Islet precursor cell (in vitro differentiated cells): ENCODE measurements at regions not wholly inside any gene's neighbourhood (a gene's known extent, or its start where the extent isn't known, plus 50 kb on each side); places are given as distances from the start of the nearest gene placed in this dataset.
"Not testable (repeated sequence)": the region's sequence is repeated elsewhere in the genome, so short reads cannot be mapped to it uniquely, and the experiment has no call there.

Source experiments
- DNase-seq: peaks from one replicate; pipeline ENCODE4 v3.0.0-alpha.2; 2018

DNA sequence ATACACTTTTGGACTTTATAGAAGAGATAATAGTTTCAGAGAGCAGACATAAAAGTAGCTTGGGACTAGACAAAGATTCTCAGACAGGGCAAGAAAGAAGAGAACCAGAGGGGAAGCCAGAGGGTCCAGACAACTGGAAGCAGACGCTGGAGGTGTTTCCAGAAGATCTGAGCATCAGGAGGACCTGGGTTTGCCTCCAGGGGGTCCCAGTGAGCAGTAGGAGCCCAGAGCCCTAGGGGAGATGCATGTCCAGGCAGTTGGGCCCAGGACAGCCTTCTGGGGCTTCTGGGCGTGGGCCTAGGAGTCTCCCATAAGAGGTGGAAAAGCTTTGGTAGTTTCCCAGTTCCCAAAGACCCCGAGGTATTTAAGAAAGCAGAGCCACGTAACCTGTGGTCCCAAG is 251.2 kb upstream of the ID2 start:
- no peak for DNase-seq

DNA sequence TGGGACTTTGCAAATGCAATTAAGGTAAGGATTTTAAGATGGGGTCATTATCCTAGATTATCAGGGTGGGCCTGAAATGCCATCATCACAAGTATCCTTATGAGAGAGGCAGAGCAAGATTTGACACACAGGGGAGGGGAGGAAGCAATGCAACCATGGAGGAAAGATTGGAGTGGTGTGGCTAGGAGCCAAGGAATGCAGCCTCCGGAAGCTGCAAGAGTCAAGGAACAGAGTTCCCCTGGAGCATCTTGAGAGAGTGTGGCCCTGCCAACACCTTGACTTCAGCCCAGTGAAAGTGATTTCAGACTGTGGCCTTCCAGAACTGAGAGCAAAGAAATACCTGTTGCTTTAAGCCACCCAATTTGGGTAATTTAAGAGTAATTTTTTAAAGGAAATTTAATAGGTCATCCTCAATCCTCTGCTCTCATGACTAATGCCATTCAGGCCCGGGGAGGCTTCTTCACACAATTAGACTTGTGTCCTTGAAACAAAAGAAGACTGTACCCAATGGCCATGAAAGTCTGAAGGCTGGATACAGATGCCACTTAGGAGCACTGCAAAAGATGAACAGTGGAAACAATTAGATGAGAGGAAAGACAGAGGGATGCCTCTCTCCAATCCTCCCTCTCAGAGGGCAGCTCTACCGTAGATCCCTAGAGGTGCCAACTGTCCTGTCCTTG is 250.3 kb upstream of the ID2 start:
- DNase-seq: no peak

DNA sequence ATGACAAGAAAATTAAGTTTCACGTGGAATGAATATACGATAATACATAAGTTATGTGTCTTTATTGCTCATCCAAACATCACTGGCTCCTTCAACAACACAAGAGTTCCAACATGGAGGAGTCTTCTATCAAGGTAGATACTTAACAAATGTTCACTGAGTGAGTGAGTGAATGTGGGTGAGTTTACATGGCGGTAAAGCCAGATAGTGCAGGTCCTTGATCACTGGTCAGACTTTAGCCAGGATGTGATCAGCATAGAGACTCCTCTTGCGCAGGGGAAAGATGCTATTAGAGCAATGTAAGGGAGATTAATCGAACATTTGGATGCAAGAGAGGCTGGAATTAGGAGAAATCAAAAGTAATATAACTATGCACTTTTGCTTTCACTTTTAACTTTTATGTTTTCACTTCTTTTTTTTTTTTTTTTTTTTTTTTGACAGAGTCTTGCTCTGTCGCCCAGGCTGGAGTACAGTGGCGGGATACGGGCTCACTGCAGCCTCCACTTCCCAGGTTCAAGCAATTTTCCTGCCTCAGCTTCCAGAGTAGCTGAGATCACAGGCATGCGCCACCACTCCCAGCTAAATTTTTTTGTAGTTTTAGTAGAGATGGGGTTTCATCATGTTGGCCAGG is 249.0 kb upstream of the ID2 start:
- no peak for DNase-seq

DNA sequence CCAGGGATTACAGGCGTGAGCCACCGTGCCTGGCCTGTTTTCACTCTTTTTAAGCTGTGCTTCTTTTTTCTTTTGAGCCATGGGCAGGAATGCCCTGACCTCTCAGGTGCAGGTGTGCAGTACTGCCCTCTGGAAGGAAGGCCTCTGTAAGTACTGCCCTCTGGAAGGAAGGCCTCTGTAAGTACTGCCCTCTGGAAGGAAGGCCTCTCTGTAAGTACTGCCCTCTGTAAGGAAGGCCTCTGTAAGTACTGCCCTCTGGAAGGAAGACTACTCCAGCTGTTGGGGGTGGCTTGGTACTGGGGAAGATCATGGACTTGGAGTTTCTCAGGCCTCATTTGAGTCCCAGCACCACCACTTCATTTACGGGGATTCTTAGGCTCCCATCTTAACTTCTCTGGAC is 248.5 kb upstream of the ID2 start:
- DNase-seq: no peak

DNA sequence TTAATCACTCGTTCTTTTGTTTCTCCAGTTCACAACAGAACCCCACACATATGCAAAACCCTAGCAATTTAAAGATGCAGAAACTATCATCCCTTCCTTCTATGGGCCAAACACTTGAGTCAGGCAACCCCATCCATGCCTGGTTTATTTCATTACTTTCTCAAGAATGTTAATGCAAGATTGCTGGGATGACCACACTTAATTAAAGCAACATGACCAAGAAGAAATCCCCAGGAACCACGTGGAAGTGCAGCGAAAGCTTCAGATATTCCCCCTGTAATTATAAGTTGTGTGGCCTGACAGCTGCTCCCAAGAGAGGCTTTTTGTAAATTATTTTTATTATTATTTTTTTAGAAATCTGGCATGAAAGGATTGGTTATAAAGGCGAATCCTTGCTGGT is 246.2 kb upstream of the ID2 start:
- no peak for DNase-seq

DNA sequence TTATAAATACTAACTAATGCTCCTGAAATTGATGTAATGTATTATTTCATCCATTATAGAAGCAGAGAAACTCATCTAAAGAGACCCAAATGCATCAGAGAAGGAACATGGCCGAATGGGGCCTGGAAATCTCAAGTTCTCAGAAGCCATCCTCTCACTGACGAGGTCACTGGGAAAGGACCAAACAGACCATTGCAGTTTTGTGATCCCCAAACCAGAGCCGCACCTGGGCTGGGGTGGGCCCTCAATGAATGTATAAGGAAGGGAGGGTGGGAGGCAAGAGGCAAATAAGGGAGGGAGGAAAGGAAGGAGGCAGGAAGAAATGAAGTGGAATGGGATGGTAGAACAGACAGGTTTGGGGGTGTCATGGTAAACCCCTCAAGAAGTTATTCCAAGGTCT is 245.3 kb upstream of the ID2 start:
- DNase-seq: peak; percentile 23

DNA sequence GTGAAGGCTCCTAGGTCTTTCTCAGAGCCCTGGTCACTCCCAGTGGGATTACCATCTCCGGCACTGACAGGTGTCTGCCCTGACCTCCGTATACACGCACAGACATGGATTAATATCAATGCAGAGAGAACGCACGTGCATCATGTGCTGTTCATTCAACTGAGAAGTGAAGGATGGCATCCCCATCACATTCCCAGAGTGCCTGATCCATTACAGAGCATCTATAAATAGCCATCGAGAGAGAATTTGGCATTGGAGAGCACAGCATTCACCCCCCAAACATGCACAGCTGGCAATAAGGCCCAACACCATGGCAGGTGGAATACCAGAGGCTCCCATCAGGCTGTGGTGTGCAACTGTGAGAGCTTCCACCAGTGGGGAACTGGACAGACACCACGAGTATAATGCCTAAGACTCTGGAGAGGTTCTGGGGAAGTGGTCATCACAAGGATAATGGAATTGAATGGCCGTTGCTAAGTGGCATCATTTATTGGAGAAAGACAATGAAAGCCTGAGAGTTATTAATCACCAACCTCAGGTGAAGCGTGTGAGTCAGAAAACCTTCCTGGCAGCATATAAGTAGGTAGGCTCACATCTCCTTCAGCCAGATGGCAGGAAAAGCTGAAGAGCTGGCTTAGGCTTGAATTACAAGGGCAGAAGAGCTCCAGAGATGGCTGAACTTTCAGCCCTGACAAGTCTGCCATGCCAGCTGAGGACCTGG is 244.5 kb upstream of the ID2 start:
- peak; percentile 32 for DNase-seq

DNA sequence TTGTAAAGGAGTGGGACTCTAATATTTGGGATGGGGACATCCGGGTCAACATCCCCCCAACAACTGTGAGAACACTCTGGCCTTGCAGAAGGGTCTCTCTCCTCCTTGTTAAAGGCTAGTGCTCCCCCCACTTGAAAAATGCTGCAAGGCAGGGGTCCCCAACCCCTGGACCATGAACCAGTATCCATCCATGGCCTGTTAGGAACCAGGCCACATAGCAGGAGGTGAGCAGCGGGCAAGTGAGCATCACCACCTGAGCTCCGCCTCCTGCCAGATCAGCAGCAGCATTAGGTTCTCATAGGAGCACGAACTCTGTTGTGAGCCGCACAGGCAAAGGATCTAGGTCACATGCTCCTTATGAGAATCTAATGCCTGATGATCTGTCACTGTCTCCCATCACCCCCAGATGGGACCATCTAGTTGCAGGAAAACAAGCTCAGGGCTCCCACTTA is 243.9 kb upstream of the ID2 start:
- peak; percentile 20 for DNase-seq

DNA sequence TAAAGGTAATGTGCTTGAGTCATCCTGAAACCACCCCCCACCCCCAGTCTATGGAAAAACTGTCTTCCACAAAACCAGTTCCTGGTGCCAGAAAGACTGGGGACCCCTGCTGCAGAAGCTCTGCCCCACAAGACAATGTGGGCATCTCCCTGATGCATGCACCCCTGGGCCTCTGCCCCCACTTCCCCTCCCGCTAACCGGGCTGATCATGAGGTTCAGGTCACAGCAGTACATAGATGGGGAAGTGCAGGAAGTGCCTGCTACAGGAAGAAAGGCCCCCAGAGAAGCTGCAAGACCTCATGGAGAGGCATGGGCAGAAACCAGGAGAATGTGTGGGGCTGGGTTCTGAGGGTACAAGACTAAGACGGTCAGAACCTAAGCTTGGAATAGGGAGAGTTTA is 243.4 kb upstream of the ID2 start:
- DNase-seq: no peak

DNA sequence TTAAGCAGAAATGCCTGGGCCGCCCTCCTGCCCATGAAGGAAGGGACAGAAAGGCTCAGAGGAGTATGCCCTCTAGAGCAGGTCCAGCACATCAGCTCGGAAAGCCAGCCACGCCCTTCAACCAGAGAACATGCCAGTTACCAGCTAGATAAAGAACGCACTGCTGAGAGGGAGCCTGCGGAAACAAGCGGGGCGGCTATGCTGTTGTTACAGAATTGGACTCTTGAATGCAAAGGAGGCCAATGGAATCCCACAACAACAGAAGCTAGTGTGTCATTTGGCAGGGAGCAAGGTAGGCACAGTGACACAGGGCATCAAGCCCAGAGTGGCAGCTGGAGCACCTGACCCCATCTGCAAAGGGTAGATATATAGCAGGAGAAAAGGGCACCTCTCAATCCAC is 242.9 kb upstream of the ID2 start:
- peak; percentile 18 for DNase-seq

DNA sequence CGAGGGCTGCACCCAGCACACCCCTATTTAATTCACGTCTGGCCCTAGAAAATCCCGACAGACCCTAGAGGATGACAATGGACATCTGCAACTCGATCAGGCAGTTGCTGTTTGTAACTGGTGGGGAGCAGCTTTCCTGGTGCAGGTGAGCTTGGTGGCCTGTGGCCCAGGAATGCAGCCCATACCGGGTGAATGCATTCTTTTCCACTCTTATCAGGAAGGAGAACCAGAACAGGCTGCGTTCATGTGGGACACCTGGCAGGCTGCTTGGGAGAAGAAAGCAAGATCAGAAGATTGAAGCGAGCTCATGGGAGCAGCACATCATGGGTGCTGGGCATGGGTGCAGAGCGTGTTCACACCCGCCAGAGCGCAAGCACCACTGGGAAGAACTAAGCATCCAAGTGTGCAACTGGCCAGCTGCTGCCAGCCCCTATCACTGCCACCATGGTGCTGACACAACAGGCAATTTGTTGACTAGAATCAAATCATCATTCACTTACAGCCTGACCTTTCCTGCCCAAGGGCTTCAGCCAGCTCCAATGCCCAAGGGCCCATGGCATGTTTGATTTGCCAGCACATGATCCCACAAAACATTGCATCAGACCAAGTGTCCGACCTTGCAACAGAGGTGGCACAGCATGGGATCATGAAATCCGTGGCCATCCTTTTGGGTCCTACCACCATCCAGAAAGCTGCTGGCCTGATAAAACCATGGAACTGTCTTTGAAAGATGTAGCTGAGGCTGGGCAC is 241.7 kb upstream of the ID2 start:
- DNase-seq: peak; percentile 63

DNA sequence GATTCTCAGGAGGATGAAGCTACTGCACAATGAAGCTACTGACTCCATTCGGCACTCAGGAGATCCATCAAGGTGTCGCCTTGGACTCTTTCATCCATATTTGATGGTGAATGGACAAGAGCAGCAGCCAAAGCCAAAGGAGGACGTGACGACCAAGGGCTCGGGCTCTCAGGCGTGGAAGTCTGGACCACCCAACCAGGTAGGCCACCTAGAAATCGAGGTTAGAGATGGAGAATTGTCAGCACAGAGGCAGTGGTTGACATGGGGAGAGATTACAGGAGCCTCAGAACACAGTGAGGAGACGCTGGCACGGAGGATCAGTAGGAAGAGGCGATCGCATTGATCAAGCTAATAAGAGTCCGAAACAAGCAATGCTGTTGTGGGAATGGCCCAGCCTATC is 240.5 kb upstream of the ID2 start:
- peak; percentile 27 for DNase-seq

DNA sequence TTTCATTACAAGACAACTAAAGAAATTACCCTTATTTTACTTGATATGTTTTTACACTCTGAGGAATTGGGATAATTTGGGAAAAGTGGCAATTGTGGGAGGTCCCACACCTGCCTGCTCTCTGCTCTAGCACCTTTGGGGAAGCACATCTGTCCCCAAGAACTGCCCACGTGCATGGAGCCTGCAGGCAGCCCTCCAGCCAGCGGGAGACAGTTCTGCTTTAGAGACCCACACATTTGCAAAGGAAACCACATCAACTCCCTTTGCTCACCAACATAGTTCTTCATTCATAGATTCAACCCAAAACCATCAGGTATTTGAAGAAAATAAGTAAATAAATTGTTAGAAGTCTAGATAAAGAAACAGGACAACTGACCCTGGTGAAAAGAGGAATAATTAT is 239.9 kb upstream of the ID2 start:
- DNase-seq: peak; percentile 17

DNA sequence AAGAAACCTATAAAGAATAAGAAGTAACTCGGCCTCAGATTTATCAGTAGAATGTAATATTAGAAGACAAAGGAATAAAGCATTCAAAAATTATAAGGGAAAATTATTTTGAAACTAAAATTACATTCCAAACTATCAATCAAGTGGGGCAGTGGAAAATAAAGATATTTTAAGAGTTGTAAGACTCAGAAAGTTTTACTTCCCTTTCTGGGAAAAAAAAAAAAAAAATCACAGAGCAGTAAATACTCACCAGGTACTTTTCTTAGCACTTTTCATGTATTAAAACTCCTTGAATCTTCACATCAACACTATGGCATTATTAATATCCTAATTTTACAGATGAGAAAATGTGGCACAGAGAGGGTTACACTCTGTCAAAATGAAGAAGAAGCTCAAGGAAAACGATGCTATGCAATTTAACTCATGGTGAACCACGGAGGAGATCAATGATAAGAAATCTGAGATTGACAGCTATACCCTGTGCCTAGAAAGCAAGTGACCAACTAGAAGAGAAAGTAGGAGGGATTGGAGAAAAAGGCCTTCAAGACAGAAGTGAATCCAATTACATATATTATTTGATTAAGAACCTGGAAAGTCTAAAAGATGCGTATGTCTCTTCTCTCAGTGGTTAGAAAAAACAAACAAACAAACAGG is 238.9 kb upstream of the ID2 start:
- DNase-seq: no peak

DNA sequence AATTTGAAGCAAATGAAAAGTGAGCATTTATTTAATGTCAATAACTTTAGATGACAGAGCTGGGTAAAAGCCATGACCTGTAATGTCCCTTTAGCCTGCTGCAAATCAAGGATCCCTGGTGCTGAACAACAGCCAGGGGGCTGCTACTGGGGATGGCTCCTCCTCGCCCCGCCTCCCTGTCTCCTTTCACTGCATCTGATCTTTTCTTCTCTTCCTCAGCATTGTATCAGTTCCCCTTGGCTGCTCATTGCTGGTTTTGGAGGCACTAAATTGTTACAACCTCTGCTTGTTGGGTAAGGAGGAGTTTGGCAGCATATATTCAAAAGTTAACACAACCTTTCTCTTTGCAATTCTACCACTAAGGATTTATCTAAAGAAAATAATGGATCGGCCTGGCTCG is 236.3 kb upstream of the ID2 start:
- peak; percentile 35 for DNase-seq

DNA sequence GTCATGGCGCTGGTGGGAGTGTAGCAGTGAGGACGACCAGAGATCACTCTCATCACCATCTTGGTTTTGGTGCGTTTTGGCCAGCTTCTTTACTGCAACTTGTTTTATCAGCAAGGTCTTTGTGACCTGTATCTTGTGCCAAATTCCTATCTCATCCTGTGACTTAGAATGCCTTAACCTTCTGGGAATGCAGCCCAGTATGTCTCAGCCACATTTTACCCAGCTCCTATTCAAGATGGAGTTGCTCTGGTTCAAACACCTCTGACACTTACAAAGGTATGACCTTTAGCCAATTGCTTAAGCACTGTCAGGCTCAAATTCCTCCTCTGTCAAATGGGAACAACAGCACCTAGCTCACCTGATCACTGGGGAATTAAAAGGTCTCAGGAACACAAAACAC is 235.1 kb upstream of the ID2 start:
- DNase-seq: not testable (repeated sequence)

DNA sequence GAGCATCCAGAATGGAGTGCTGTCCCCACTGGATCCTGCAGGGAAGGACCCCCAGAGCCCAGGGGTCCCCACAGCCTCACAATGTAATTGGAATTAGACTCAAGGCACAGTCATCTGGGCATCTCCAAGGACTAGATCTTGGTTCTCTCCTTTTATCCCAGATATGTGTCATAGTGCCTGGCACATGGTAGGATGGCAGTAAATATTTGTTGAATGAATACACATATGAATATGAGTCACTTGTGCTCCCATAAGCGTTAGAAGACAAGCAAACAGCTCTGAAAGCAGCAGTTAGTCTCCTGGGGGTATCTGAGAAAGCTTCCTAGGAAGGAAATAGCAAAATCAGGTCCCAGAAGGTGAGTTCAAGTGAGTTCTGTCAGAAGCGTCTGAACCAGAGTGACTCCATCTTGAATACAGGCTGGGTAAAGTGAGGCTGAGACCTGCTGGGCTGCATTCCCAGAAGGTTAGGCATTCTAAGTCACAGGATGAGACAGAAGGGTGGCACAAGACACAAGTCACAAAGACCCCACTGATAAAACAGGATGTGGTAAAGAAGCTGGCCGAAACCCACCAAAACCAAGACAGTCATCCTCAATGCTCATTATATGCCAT is 234.1 kb upstream of the ID2 start:
- DNase-seq: no peak

DNA sequence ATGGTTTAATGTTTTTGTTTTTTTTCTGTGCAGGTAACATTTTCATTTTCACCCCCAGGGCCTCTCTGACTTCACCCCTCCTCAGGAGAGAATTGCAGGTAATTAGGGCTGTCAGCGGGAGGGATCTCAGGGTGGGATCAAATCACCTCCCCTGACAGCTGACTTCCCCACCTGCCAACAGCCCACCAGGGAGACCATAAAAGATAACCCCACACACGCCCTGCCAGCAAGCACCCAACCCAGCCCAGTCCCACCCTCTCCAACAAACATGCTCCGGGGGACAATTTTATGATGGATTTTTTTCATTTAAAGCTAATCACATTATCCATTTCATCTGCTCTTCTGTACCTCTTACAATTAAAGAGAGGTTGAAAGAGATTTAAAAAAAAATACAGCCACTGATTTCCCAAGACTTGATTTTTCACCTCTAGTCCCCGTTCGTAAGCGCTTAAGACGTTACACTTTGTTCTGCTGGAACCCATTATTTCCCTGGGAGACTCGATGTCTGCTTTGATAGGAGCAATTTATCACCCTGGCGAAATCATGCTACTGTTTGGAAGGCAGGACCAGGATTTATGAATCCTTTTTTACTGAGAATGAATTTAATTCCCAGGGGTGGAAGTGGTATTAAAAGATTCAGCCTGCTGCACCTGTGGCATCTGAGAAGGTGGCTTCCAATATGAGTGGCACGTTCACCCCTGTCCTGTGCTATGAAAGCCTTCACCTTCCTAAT is 232.9 kb upstream of the ID2 start:
- peak; percentile 7 for DNase-seq

DNA sequence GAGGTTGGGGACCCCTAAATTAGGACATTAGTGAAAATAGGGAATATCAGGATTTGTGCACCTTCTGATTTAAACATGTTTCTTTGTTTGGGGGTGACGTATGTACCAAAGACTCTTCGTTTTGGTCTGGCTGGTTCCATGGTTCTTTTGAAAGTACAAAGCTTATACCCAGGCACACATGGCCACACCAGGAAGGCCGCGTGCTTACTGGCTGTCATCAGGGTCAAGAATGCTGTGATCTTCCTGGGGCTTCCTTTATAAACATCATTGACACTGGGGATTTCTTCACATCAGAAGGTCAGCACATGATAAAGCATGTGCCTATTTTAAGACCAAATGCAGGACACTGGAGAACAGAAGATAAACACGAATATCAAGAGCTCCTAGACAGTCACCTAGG is 230.6 kb upstream of the ID2 start:
- DNase-seq: no peak

DNA sequence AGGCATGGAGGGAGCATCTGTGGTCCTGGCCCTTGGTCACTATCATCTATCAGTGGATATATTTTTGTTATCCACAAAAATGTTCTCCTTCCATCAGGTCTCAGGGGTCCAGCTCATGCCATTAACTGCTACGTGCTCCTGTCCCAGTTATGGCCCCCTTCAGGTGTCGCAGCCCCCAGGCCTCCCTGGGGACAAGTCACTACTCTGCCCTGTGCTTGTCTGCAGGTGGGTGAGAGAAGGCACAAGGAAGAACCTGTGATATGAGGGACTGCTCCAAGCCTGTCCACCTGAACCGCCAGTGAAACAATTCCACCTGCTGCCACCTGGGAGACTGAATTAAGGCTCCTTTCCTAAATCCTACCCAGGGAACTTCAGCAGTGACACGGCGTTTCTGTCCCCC is 229.6 kb upstream of the ID2 start:
- DNase-seq: no peak

DNA sequence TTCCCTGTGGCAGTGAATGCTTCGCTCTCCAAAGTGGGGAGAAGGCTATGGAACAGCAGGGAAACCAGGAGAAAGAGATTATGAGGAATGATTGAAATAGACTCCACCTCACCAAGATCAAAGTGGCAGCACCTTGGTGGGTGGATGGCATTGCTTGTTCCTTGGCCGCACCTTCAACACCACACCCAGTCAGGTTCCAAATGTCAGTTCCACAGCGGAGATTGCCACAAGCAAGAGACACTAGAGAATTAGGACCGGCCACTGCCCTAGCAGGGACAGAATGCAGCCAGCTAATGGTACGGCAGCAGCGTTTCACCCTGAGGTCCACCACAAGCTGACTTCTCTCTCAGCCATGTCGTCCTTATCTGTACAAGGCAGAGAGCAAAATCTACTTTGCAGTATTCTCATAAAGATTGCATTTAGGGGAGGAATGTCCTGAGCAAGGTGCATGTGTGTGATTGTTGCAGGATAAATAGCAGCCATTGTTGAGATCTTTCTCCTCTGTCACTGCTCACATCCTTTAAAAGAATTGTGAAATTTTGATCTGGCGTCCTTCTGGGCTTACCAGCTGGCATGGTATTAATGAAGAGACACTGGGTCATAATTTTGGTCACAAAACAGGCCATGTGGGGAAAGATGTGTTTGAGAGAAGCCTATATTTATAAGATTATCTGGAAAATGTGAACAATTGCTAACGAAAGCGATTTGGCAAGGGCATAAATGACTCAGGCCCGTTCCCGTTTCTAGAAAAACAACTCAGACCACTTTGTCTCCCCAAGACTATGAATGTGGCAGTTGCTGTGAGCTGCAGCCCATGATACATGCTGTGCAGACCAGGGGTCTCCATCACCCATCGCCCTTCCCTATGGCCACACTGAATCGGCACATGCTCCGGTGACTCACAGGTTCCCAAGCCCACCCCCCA is 228.6 kb upstream of the ID2 start:
- no peak for DNase-seq
